ENCODE measurements at regions not wholly inside any gene's neighbourhood (a gene's known extent, or its start where the extent isn't known, plus 50 kb on each side); places are given as distances from the start of the nearest gene placed in this dataset.

DNA sequence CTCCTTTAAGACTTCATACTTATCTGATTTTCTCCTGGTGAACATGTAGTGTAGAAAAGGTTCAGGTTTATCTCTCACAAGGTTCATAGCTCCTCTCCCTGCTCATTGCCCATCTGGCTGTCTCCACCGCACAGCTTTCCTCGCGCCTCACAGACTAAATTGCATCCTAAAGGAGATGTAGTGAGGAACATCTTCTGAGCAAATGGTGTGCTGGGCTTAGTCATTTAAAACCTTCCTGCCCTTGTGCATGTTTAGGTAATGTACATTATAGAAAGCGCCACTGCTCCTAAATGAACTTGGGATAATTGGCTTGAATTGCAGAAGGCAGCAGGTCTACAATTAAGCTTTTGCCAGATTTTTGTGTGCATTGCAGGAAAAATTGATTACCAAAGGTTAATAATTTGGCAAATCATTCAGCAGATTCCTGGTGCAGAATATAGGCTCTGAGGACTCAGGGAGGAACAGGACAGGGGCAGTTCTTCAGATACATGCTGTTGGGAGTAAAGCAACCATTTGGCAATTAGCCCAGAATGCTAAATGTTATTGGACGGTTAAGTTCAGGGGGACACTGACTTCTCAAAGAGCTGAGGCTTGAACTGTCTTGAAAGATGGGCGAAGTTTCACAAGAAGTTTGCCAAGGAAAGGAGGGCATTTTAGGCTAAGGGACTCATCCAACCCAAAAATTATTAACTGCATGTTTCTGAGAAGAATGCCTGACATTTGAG lies 108.4 kb upstream of the CLDN10 start:
- H3K4me3 Mint-ChIP-seq = no peak overlapping the region
- no peaks in the 10 kb centered on the region for H3K9me3 Mint-ChIP-seq
- ATAC-seq (replicated peaks) (no peak), DNase-seq (no peak)
- no peak overlapping the region for H3K27ac Mint-ChIP-seq
- H3K36me3 Mint-ChIP-seq = no peaks in the 10 kb centered on the region
- H3K27me3 Mint-ChIP-seq = peaks cover 10 to 12% of the 10 kb centered on the region in 2 donors
- no peaks in the 10 kb centered on the region for H3K4me1 Mint-ChIP-seq

DNA sequence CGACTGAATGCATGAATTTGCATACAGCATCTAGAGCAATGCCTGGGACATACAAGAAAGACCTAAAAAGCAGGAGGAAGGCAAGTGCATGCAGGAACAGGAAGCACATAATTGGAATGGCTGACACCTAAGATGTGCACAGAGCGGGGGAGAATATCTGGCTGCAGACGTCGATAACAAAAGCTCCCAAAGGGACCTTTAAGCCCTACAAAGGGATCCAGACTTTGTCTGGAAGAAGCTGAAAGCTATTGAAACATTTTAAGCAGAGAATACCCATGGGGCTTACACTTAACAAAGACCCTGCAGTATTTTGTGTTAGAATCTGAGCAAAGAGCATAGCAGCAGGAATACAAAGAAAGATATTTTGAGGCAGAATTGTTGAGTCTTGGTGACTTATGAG lies 107.4 kb upstream of the CLDN10 start:
- no peak for DNase-seq
- H3K4me1 Mint-ChIP-seq = no peaks in the 10 kb centered on the region
- H3K4me3 Mint-ChIP-seq = no peak overlapping the region
- ATAC-seq (replicated peaks) = no peak
- H3K27me3 Mint-ChIP-seq = peaks cover 10 to 13% of the 10 kb centered on the region in 2 donors
- H3K9me3 Mint-ChIP-seq = no peaks in the 10 kb centered on the region
- H3K27ac Mint-ChIP-seq = no peak overlapping the region
- H3K36me3 Mint-ChIP-seq = no peaks in the 10 kb centered on the region

DNA sequence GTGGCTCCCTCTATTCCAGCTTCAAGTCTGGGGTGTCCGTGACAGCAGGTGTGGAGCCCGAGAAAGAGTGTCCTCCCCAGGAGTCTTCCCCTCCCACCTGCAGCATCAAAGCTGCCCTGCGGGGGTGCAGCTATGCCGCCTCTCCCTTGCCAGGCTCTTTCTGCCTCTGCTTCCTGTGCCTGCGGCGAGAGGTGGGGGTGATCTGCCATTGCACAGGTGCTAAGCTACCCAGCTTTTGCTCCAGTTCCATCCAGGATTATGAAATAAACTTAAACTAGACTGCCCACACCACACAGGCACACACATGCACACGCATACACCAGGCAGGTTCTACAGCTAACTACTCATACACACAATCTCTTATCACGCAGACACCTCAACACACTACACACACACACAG lies 104.7 kb upstream of the CLDN10 start:
- Mint-ChIP-seq H3K9me3 (no peaks in the 10 kb centered on the region), H3K4me1 (no peaks in the 10 kb centered on the region), H3K27ac (no peak overlapping the region), H3K4me3 (no peak overlapping the region), H3K36me3 (no peaks in the 10 kb centered on the region), H3K27me3 (peaks cover 10 to 18% of the 10 kb centered on the region in 2 donors)
- ATAC-seq (replicated peaks) = no peak
- no peak for DNase-seq

DNA sequence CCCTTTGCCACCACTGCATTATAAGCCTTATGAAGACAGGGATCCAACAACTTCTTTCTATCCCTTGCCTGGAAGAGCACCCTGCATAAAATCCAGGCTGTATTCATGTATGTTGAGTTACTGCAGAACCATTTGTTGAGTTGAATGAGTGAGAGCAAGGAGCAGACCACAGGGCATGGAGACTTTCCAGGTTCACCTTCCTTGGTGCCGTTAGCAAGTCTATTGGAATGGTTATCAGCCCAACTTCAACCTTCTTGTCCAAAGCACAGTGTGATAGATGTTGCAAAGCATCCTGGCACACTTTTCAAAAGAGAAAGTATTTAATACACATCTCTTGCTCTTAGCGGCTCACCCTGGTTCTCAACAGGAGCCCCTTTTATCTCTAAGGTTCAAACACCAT lies 100.9 kb upstream of the CLDN10 start:
- peaks cover 10 to 12% of the 10 kb centered on the region in 2 donors for H3K27me3 Mint-ChIP-seq
- H3K27ac Mint-ChIP-seq = no peak overlapping the region
- no peaks in the 10 kb centered on the region for H3K36me3 Mint-ChIP-seq
- H3K4me1 Mint-ChIP-seq = peaks cover 0 to 4% of the 10 kb centered on the region in 2 donors
- no peak for DNase-seq
- no peak overlapping the region for H3K4me3 Mint-ChIP-seq
- ATAC-seq (replicated peaks) = no peak
- H3K9me3 Mint-ChIP-seq = no peaks in the 10 kb centered on the region

DNA sequence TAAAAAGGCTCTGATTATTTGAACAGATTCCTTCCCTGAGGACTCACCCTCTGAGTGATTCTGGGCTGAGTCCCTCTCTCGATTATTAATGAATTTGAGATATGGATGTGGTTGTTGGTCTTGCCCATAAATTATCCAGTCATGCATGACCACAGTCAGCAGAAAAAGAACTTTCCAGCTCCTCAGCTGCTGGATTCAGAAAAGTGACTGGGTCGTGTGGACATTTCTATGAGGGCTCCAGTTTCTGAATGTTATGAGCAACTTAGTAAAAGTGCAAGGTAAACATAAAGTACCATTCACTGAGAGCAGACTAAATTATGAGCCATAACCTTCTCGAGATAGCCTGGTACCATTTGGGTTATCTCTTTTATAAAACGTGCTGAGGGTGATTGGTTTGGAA lies 100.1 kb upstream of the CLDN10 start:
- peaks cover 10 to 12% of the 10 kb centered on the region in 2 donors for H3K27me3 Mint-ChIP-seq

DNA sequence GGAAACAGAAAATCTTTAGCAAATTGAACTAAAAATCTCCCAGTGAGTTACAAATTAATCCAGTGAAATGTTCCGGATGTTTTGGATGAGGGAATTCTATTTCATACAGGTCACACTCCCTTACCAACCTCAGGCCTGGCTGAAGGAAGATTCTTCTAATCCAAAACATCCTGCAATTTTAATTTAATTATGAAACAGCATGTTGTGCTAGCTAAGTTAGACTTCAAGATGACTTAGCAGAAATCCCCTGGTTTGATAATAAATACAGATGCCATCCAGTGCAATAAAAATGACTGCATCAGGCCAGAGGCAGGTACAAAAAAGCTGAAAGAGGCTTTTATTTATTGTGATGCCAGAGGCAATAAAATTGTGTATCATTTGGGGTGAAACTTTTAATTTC lies 96.7 kb upstream of the CLDN10 start:
- H3K36me3 Mint-ChIP-seq = peaks cover 6 to 7% of the 10 kb centered on the region in 2 donors
- ATAC-seq (replicated peaks) (no peak), DNase-seq (no peak)
- H3K27ac Mint-ChIP-seq = no peak overlapping the region
- H3K4me1 Mint-ChIP-seq = peaks cover 4 to 16% of the 10 kb centered on the region in 2 donors
- H3K9me3 Mint-ChIP-seq = peaks cover 12 to 20% of the 10 kb centered on the region in 2 donors
- peaks cover 0 to 5% of the 10 kb centered on the region in 2 donors for H3K27me3 Mint-ChIP-seq
- no peak overlapping the region for H3K4me3 Mint-ChIP-seq

More for the DNA sequence above, 100.1 kb upstream of the CLDN10 start:
- DNase-seq = no peak
- Mint-ChIP-seq H3K9me3 (no peaks in the 10 kb centered on the region), H3K4me3 (no peak overlapping the region), H3K4me1 (peaks cover 4 to 12% of the 10 kb centered on the region in 2 donors), H3K36me3 (no peaks in the 10 kb centered on the region), H3K27ac (no peak overlapping the region)
- no peak for ATAC-seq (replicated peaks)

DNA sequence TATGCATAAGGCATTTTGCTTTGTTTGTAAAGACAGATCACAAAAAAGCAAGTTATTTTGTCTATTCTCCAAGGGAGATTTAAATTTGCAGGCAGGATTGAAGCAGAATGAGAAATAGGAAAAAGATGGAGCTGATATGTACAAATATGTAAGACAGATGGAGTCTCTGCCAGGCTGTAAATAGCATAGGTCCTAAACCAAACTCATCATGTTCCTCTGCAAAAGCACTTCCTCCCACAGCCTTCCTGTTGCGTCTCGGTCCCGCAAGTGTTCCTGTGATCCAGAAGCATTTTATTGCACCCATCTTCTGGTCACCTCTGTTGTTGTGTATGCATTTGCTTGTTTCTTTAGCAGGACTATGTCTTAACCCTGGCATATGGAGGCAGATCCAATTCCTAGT lies 95.7 kb upstream of the CLDN10 start:
- no peak for ATAC-seq (replicated peaks)

DNA sequence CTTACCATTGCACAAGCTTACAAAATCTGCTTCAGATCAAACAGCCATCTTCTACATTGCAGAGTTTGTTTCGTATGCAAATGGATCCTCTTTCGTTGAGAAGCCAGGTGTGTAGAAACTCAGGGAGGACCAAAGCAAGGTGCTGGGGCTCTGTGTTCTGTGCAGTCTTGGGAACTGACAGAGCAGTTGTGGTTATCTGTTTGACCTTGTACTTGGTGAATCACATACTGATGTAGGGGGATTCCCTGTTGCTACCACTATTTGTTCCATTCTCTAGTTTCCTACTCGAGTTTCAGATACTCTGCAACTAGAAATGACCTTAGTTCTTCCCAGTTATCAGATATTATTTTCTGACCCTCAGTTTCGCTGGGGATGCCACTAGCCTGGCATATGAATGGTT lies 95.2 kb upstream of the CLDN10 start:
- peaks cover 0 to 5% of the 10 kb centered on the region in 2 donors for H3K27me3 Mint-ChIP-seq
- H3K9me3 Mint-ChIP-seq = peaks cover 12 to 20% of the 10 kb centered on the region in 2 donors
- DNase-seq (no peak), ATAC-seq (replicated peaks) (peak; percentile 96 to 99)
- no peak overlapping the region for H3K4me3 Mint-ChIP-seq
- H3K4me1 Mint-ChIP-seq = peaks cover 4 to 16% of the 10 kb centered on the region in 2 donors
- H3K36me3 Mint-ChIP-seq = peaks cover 6 to 7% of the 10 kb centered on the region in 2 donors
- no peak overlapping the region for H3K27ac Mint-ChIP-seq

More for the DNA sequence above, 95.7 kb upstream of the CLDN10 start:
- Mint-ChIP-seq H3K36me3 (peaks cover 6 to 7% of the 10 kb centered on the region in 2 donors), H3K4me1 (peaks cover 4 to 16% of the 10 kb centered on the region in 2 donors), H3K27me3 (peaks cover 0 to 5% of the 10 kb centered on the region in 2 donors), H3K27ac (no peak overlapping the region), H3K9me3 (peaks cover 12 to 20% of the 10 kb centered on the region in 2 donors), H3K4me3 (no peak overlapping the region)
- DNase-seq = no peak

DNA sequence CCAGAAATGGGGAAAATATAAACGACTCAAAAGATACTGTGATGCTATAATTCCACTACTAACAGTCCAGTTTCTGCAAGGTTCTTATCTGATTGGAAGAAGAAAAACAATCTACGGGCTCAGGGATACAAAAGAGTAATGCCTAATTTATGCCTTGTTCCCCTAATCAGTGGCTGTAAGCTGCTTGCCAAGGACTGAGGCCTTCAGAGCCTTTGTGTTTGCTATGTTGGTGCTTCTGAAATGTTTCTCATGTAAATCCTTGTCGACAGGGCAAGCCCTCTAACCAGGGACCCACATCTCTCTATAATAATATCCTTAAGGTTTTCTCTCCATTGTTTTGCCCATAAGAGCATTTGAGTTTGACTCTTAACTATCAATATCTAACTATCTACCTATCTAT lies 89.7 kb upstream of the CLDN10 start:
- DNase-seq = no peak
- peaks cover 0 to under 1% of the 10 kb centered on the region in 2 donors for H3K4me1 Mint-ChIP-seq

DNA sequence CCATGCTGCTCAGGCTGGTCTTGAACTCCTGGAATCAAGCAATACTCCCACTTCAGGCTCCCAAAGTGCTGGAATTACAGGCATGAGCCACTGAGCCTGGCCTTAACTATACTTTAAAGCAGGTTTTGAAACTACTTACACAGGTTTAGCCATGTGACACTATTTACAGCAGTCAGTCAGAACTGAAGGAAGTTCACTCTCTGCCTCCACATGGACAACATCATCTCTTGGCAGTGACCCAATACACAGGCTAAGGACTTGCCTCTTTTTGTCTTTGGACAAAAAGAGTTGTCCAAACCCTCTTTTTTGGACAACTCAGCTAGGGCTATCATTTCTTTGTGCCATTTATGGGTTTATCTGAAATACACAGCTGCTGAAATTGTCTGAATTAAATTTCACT lies 89.0 kb upstream of the CLDN10 start:
- DNase-seq (no peak), ATAC-seq (replicated peaks) (no peak)
- H3K27ac Mint-ChIP-seq = no peak overlapping the region
- peaks cover 6 to 7% of the 10 kb centered on the region in 2 donors for H3K36me3 Mint-ChIP-seq
- H3K4me3 Mint-ChIP-seq = no peak overlapping the region
- H3K4me1 Mint-ChIP-seq = no peaks in the 10 kb centered on the region
- peaks cover 12 to 17% of the 10 kb centered on the region in 2 donors for H3K9me3 Mint-ChIP-seq
- H3K27me3 Mint-ChIP-seq = peaks cover 0 to 4% of the 10 kb centered on the region in 2 donors

More for the DNA sequence above, 89.7 kb upstream of the CLDN10 start:
- ATAC-seq (replicated peaks) = no peak
- H3K27me3 Mint-ChIP-seq = no peaks in the 10 kb centered on the region
- H3K4me3 Mint-ChIP-seq = no peak overlapping the region
- no peak overlapping the region for H3K27ac Mint-ChIP-seq
- peaks cover 12 to 20% of the 10 kb centered on the region in 2 donors for H3K9me3 Mint-ChIP-seq
- H3K36me3 Mint-ChIP-seq = peaks cover 6 to 7% of the 10 kb centered on the region in 2 donors

DNA sequence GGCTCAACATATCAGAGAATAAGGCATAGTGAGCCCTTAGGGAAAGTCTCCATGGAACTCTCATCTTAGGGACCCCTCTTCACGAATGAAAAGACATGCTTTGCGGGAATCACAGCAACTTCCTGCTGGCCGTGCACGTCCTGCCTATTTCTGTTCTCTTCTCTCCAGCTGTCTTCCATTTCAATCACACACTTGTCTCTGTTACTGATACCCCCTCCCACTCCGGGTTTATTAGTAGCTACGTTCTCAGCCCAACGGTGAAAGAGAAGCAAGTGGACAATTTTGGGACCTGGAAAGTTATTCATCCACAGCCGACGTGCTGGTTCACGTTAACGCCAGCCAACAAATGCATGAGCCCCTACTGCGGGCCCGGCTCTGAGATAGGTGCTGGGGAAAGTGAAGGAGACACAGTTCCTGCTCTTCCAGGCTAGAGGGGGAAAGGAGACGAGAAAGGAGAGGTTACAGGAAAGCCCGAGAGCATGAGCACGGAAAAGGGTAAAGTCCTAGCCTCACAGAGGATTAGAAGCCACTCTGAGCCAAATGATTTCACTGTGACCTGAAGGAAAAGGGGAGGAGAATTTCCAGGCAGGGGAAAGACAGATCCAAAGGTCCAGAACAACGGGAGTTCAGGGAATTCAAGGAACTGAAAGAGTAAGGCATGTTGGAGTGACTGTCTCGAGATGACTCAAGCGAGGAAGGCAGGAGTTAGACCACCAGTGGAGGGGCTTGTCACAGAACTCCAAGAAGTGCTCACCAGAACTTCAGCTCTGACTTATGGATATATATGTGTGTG lies 81.8 kb upstream of the CLDN10 start:
- no peak for DNase-seq
- no peak for ATAC-seq (replicated peaks)
- no peak overlapping the region for H3K27ac Mint-ChIP-seq
- H3K9me3 Mint-ChIP-seq = peaks cover 2 to 4% of the 10 kb centered on the region in 2 donors
- no peak overlapping the region for H3K4me3 Mint-ChIP-seq
- no peaks in the 10 kb centered on the region for H3K4me1 Mint-ChIP-seq
- no peaks in the 10 kb centered on the region for H3K36me3 Mint-ChIP-seq
- peaks cover 4 to 21% of the 10 kb centered on the region in 2 donors for H3K27me3 Mint-ChIP-seq

DNA sequence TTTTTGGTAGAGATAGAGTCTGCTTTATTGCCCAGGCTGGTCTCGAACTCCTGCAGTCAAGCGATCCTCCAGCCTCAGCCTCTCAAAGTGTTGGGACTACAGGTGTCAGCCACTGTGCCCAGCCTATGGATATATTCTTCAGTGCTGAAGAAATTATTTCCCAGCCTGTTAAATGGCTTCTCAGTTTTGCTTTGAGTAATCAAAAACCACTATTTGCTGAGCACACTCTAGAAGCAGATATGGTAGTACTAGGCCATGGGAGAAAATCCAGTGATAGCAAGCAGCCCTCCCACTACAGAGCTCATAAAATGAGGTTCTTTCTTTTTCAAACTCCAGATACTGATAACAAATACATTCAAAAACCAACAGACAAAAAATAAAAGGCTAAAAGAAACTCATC lies 80.6 kb upstream of the CLDN10 start:
- ATAC-seq (replicated peaks) (no peak), DNase-seq (no peak)
- Mint-ChIP-seq H3K4me1 (no peaks in the 10 kb centered on the region), H3K9me3 (peaks cover 4 to 7% of the 10 kb centered on the region in 2 donors), H3K27me3 (peaks cover 9 to 31% of the 10 kb centered on the region in 2 donors), H3K4me3 (no peak overlapping the region), H3K36me3 (no peaks in the 10 kb centered on the region), H3K27ac (no peak overlapping the region)

DNA sequence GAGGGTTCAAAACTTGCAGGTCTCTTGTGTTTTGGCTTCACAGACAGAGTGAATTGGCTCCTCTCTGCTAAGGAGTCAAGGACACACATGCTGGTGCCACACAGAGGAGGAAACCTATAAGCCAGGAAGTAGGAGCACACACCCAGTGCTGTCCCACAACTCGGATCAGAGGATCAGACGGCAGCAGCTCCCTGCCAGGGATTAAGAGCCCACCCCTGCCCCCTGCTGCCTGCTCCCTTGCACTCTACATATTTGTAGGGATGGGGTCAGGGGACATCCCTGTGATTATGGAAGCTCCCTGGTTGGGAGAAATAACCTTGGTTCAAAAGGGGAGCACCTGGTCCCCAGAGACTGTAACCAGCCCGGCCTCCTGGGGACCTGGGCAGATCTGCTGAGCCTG lies 77.5 kb upstream of the CLDN10 start:
- H3K9me3 Mint-ChIP-seq = peaks cover 3 to 4% of the 10 kb centered on the region in 2 donors
- peaks cover 10 to 28% of the 10 kb centered on the region in 2 donors for H3K27me3 Mint-ChIP-seq
- DNase-seq (no peak), ATAC-seq (replicated peaks) (no peak)
- H3K27ac Mint-ChIP-seq = no peak overlapping the region
- H3K36me3 Mint-ChIP-seq = no peaks in the 10 kb centered on the region
- H3K4me3 Mint-ChIP-seq = no peak overlapping the region
- H3K4me1 Mint-ChIP-seq = peaks cover 5% of the 10 kb centered on the region in 2 donors

DNA sequence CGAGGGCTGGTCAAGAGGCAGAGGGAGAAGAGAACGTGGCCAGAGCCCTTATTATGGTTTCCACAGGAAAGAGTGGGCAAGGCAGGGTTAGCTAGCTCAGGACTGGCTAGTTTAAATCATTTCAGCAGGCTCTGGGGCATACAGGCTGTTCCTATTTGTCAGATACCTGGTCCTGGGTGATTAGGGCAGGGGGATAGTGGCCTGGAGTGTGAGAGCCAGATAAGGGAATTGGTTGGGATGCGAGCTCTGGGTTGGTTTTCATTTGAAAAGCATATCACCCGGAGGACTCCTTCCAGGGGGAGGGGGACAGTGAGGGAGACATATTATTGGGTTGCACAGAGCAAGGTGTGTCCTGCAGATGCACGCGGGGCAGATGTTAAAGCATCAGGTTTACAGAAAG lies 75.3 kb upstream of the CLDN10 start:
- H3K36me3 Mint-ChIP-seq = no peaks in the 10 kb centered on the region
- DNase-seq (no peak), ATAC-seq (replicated peaks) (no peak)
- H3K4me3 Mint-ChIP-seq = no peak overlapping the region
- H3K4me1 Mint-ChIP-seq = peaks cover 10 to 11% of the 10 kb centered on the region in 2 donors
- H3K27ac Mint-ChIP-seq = no peak overlapping the region
- peaks cover 4 to 6% of the 10 kb centered on the region in 2 donors for H3K9me3 Mint-ChIP-seq
- peaks cover 14 to 23% of the 10 kb centered on the region in 2 donors for H3K27me3 Mint-ChIP-seq
